ENCODE measurements at regions not wholly inside any gene's neighbourhood (a gene's known extent, or its start where the extent isn't known, plus 50 kb on each side); places are given as distances from the start of the nearest gene placed in this dataset.

DNA sequence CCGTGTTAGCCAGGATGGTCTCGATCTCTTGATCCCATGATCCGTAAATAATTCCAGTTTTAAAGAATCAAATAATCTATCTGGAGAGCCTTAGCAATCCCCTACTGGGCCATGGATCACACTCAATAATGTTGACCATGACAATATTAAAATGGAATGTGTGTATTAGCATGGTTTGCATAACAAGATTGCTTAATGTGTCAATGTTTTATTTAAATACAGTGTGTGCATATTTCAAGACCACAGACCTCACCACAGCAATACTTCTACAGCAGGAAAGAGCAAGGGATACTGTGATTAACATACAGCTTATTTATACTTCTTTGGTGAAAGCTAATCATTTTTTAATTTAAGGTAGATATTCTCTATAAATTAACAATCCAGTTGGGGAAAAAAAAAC, 470.4 kb downstream of the TFAP2B start:
- intact Hi-C loops (cut with micrococcal nuclease; ENCODE audit: unreplicated experiment) = no loop called here
- CTCF ChIA-PET = no interaction called here
- Histone ChIP-seq H3K4me3 (ENCODE audit: low read depth, low read length, poor library complexity, severe bottlenecking) (no peak overlapping the region), H3K27me3 (replicated peaks; ENCODE audit: insufficient read depth, low read depth, low read length, poor library complexity) (no peaks in the 10 kb centered on the region), H3K4me1 (ENCODE audit: insufficient read depth, low read length, poor library complexity, severe bottlenecking) (no peaks in the 10 kb centered on the region), H3K9me3 (ENCODE audit: low read depth, low read length, poor library complexity, severe bottlenecking) (no peaks in the 10 kb centered on the region), H3K36me3 (ENCODE audit: insufficient read depth, low read length, poor library complexity, severe bottlenecking) (no peaks in the 10 kb centered on the region), H3K27ac (ENCODE audit: low read depth, low read length, poor library complexity, severe bottlenecking) (no peak overlapping the region)
- TF ChIP-seq EZH2 (IDR thresholded peaks at IDR 0.05; ENCODE audit: borderline replicate concordance, low read depth, low read length, poor library complexity, severe bottlenecking) = no peak
- TF ChIP-seq, protein P1, sequence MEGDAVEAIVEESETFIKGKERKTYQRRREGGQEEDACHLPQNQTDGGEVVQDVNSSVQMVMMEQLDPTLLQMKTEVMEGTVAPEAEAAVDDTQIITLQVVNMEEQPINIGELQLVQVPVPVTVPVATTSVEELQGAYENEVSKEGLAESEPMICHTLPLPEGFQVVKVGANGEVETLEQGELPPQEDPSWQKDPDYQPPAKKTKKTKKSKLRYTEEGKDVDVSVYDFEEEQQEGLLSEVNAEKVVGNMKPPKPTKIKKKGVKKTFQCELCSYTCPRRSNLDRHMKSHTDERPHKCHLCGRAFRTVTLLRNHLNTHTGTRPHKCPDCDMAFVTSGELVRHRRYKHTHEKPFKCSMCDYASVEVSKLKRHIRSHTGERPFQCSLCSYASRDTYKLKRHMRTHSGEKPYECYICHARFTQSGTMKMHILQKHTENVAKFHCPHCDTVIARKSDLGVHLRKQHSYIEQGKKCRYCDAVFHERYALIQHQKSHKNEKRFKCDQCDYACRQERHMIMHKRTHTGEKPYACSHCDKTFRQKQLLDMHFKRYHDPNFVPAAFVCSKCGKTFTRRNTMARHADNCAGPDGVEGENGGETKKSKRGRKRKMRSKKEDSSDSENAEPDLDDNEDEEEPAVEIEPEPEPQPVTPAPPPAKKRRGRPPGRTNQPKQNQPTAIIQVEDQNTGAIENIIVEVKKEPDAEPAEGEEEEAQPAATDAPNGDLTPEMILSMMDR (conservative IDR thresholded peaks at IDR 0.05; ENCODE audit: low read depth, low read length) = no peak
- no peak for DNase-seq (ENCODE audit: low spot score)
- POLR2A ChIA-PET (ENCODE audit: low non-redundant PET) = no interaction called here
- BruUV-seq (replicated peaks) = no TSS peak

DNA sequence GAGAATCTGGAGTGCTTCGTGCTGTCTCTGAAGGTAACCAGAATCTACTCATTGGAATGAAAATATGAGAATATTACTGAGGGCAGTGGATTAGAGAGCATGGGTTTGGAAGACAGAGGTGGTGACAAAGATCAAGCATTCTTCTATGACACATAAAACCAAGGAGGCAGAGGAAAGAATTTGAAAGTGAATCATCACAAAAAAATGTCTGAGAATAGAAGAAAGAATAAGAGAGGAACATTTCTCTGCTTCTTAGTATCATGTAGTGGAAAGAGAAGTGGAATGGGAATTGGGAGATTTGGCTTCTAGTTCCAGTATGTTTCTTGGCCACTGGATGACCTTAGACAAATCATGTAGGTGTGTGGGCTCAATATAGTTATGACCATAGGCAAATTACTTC, 474.0 kb downstream of the TFAP2B start:
- Histone ChIP-seq H3K9me3 (ENCODE audit: low read depth, low read length, poor library complexity, severe bottlenecking) (no peaks in the 10 kb centered on the region), H3K4me1 (ENCODE audit: insufficient read depth, low read length, poor library complexity, severe bottlenecking) (no peaks in the 10 kb centered on the region), H3K27me3 (replicated peaks; ENCODE audit: insufficient read depth, low read depth, low read length, poor library complexity) (no peaks in the 10 kb centered on the region), H3K36me3 (ENCODE audit: insufficient read depth, low read length, poor library complexity, severe bottlenecking) (no peaks in the 10 kb centered on the region), H3K4me3 (ENCODE audit: low read depth, low read length, poor library complexity, severe bottlenecking) (no peak overlapping the region), H3K27ac (ENCODE audit: low read depth, low read length, poor library complexity, severe bottlenecking) (no peak overlapping the region)
- TF ChIP-seq, protein P1 (conservative IDR thresholded peaks at IDR 0.05; ENCODE audit: low read depth, low read length) = no peak
- TF ChIP-seq EZH2 (IDR thresholded peaks at IDR 0.05; ENCODE audit: borderline replicate concordance, low read depth, low read length, poor library complexity, severe bottlenecking) = no peak
- no peak for DNase-seq (ENCODE audit: low spot score)
- ChIA-PET POLR2A (ENCODE audit: low non-redundant PET) (no interaction called here), CTCF (no interaction called here)
- intact Hi-C loops (cut with micrococcal nuclease; ENCODE audit: unreplicated experiment) = no loop called here
- no TSS peak for BruUV-seq (replicated peaks)

DNA sequence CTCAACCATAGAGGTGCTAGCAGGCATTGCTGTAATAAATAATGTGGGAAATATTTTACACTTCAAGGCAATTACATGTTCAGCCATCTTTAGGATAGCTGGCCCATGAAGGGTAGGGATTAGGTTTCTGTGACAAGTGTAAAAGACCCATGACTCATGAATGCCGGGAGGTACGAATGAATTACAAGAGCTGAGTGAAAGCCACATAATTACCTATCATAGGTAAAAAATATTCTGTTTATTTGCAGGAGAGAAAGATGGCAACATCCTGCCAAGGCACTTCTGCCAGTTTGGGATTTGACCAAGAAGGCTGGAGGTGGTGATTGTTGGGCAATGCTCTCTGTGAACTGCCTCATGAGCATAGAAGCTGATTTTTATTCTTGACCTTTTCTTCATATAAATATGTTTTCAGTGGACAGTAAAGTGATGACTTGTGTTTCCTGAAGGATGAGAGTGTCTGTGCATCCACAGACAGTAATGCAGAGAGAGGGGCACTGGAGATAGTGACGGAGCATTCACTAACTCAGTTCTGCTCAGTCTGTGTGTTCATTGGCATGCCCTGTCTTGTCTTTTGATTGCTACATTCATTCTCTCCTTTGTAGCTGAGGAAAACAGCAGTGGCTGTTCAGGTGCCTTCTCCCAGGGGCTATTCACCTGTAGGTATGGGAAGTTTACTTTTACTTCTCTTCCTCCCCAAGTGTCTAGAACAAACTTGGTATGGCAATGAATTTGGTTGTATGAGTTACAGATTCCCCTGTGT, 481.1 kb downstream of the TFAP2B start:
- H3K9me3 ChIP-seq (ENCODE audit: low read depth, low read length, poor library complexity, severe bottlenecking) = no peaks in the 10 kb centered on the region
- no peak for DNase-seq (ENCODE audit: low spot score)
- intact Hi-C loops (cut with micrococcal nuclease; ENCODE audit: unreplicated experiment) = no loop called here
- peaks cover 6% of the 10 kb centered on the region for H3K27me3 ChIP-seq (replicated peaks; ENCODE audit: insufficient read depth, low read depth, low read length, poor library complexity)
- BruUV-seq (replicated peaks) = no TSS peak
- CTCF ChIA-PET = no interaction called here
- H3K4me1 ChIP-seq (ENCODE audit: insufficient read depth, low read length, poor library complexity, severe bottlenecking) = no peaks in the 10 kb centered on the region
- no peak for TF ChIP-seq EZH2 (IDR thresholded peaks at IDR 0.05; ENCODE audit: borderline replicate concordance, low read depth, low read length, poor library complexity, severe bottlenecking)
- TF ChIP-seq, protein P1 (conservative IDR thresholded peaks at IDR 0.05; ENCODE audit: low read depth, low read length) = no peak
- no peak overlapping the region for H3K27ac ChIP-seq (ENCODE audit: low read depth, low read length, poor library complexity, severe bottlenecking)
- H3K36me3 ChIP-seq (ENCODE audit: insufficient read depth, low read length, poor library complexity, severe bottlenecking) = no peaks in the 10 kb centered on the region
- no peak overlapping the region for H3K4me3 ChIP-seq (ENCODE audit: low read depth, low read length, poor library complexity, severe bottlenecking)
- POLR2A ChIA-PET (ENCODE audit: low non-redundant PET) = no interaction called here

Measured in A673 (cell line).